Ascending aorta (tissue), 2 donors: ENCODE measurements at regions not wholly inside any gene's neighbourhood (a gene's known extent, or its start where the extent isn't known, plus 50 kb on each side); places are given as distances from the start of the nearest gene placed in this dataset.

Experiments
- DNase-seq, 2 donors: peaks; one replicate each; pipeline ENCODE4 v3.0.0-alpha.2; 2019; ENCODE audit warnings: low spot score in 2 of 2
- H3K27ac ChIP-seq, 2 donors: fragments of 200-600 bp; sonication (generic); one replicate each; pipeline ENCODE4 v1.5.1; 2016 to 2017; ENCODE audit warnings: mild to moderate bottlenecking in 1 of 2
- H3K27me3 ChIP-seq: fragments of 200-600 bp; sonication (generic); one replicate; pipeline ENCODE4 v1.5.1; 2017
- H3K36me3 ChIP-seq, 2 donors: fragments of 200-600 bp; sonication (generic); one replicate each; pipeline ENCODE4 v1.5.1; 2016
- H3K4me1 ChIP-seq, 2 donors: fragments of 200-600 bp; sonication (generic); one replicate each; pipeline ENCODE4 v1.5.1; 2016 to 2017; ENCODE audit warnings: mild to moderate bottlenecking in 1 of 2
- H3K4me3 ChIP-seq, 2 donors: fragments of 200-600 bp; sonication (generic); one replicate each; pipeline ENCODE4 v1.5.1; 2016 to 2017; ENCODE audit warnings: mild to moderate bottlenecking in 1 of 2
- H3K9me3 ChIP-seq, 2 donors: fragments of 200-600 bp; sonication (generic); one replicate each; pipeline ENCODE4 v1.5.1; 2016
- intact Hi-C: fragments of 100-400 bp; cut with DNase I; formaldehyde crosslinking; loops from one replicate; pipeline ENCODE4 v1.15.1; 2023
- TF ChIP-seq, protein P1 (sequence below), 3 experiments: fragments of 200-600 bp in 2 of 3; fragments of 450-650 bp in 1 of 3; sonication (generic) in 2 of 3; IDR thresholded peaks; one replicate each; pipeline ENCODE4 v1.5.1; 2016 to 2019; ENCODE audit warnings: antibody characterized with exemption in 3 of 3, mild to moderate bottlenecking in 1 of 3, moderate library complexity in 1 of 3

DNA sequence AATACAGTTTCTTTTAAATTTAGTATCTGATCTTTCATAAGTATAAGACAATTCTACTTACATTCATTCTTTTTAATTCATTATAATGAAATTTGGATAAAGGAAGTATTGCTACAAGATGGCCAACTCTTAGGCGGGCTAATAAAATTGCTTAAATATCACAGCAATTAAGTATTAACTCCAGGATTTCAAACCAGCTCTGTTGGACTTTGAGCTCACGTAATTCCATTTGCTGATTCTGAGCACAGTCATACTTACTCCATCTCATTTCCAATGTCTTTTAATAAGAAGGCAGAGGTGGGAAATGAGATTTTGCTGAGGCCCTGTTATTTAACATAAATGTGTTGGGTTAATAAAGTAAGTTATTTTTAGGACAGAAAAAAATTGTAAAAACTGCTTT lies 748.1 kb downstream of the KCNA4 start:
- Histone ChIP-seq H3K27ac (no peak overlapping the region), H3K27me3 (no peaks in the 10 kb centered on the region), H3K4me1 (no peaks in the 10 kb centered on the region), H3K4me3 (no peak overlapping the region), H3K36me3 (no peaks in the 10 kb centered on the region), H3K9me3 (no peaks in the 10 kb centered on the region)
- no peak for DNase-seq
- TF ChIP-seq, protein P1, sequence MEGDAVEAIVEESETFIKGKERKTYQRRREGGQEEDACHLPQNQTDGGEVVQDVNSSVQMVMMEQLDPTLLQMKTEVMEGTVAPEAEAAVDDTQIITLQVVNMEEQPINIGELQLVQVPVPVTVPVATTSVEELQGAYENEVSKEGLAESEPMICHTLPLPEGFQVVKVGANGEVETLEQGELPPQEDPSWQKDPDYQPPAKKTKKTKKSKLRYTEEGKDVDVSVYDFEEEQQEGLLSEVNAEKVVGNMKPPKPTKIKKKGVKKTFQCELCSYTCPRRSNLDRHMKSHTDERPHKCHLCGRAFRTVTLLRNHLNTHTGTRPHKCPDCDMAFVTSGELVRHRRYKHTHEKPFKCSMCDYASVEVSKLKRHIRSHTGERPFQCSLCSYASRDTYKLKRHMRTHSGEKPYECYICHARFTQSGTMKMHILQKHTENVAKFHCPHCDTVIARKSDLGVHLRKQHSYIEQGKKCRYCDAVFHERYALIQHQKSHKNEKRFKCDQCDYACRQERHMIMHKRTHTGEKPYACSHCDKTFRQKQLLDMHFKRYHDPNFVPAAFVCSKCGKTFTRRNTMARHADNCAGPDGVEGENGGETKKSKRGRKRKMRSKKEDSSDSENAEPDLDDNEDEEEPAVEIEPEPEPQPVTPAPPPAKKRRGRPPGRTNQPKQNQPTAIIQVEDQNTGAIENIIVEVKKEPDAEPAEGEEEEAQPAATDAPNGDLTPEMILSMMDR (IDR thresholded peaks at IDR 0.05): no peak
- intact Hi-C loops: no loop called here

DNA sequence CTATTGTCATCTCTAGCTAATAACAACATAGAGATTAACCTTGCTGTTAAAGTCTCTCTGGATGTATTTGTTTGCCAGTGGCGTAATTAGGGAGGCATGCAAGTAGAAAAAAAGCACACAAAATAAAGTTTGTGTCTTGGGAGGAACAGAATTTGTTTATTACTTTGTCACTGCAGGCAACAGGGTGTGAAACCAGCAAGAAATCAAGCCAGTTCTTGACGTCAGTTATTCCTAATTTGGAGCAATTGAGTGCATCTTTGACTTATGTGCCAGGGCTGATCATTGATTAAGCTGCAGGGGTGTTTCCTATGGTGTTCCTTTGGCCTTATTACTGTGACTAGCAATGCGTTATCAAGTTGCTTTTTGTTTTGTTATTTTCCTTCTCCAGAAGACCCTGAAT lies 751.0 kb downstream of the KCNA4 start:
- Histone ChIP-seq H3K27me3 (no peaks in the 10 kb centered on the region), H3K4me1 (no peaks in the 10 kb centered on the region), H3K36me3 (no peaks in the 10 kb centered on the region), H3K4me3 (no peak overlapping the region), H3K27ac (no peak overlapping the region), H3K9me3 (no peaks in the 10 kb centered on the region)
- intact Hi-C loops: no loop called here
- TF ChIP-seq, protein P1 (IDR thresholded peaks at IDR 0.05): no peak
- no peak for DNase-seq

DNA sequence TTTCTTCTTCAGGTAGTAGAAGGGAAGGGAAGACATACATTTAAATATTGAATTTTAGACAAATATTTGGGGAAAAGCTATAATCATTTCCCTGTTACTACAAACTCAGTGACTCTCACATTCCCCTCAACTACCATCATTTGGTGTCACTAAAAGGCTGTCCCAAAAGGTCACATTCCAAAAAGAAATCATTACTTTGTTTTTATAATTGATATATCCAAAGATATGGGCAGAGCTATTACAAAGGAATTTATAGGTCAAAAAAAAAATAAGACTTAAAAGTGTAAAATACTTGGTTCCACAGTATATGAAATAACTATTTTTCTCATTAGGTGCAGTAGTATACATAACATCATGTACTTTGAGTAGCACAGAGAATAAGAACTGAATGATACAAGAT lies 751.4 kb downstream of the KCNA4 start:
- TF ChIP-seq, protein P1 (IDR thresholded peaks at IDR 0.05): no peak
- Histone ChIP-seq H3K4me3 (no peak overlapping the region), H3K36me3 (no peaks in the 10 kb centered on the region), H3K27ac (no peak overlapping the region), H3K27me3 (no peaks in the 10 kb centered on the region), H3K4me1 (no peaks in the 10 kb centered on the region), H3K9me3 (no peaks in the 10 kb centered on the region)
- DNase-seq: no peak
- intact Hi-C loops: no loop called here

DNA sequence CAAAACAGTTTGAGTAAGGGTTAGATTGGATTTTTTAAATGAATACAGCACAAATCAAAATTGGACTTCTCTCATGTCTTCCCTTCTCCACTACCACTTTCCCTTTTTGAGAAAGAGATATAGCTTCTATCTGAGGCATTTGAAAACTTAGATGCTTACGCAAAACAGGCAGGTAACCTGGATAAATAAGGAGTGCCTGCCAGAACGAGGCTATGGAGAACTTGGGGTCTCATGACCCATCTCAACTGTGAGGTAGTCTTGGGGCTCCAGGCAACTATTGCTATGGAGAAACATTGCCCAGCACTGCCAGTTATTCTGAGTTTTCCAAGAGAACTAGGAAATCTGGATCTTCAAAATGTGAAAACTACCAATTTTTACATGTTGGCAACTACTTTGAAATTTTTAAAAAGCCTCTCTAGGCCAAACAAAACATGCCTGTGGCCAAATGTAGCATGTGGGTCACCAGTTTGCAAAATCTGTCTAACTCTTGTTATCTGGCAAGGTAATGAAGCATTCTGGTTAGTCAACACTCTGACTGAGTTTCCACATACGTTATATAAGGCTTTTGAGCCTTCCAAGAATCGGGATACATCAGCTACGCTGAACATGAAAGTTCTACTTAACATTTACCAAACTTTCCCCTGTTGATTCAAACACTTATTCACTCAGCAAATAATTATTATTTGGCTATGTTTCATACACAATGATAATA lies 752.7 kb downstream of the KCNA4 start:
- no peak for DNase-seq
- no peaks in the 10 kb centered on the region for H3K27me3 ChIP-seq
- H3K36me3 ChIP-seq: no peaks in the 10 kb centered on the region
- H3K4me1 ChIP-seq: no peaks in the 10 kb centered on the region
- no peaks in the 10 kb centered on the region for H3K9me3 ChIP-seq
- intact Hi-C loops: no loop called here
- TF ChIP-seq, protein P1 (IDR thresholded peaks at IDR 0.05): no peak
- no peak overlapping the region for H3K27ac ChIP-seq
- no peak overlapping the region for H3K4me3 ChIP-seq

DNA sequence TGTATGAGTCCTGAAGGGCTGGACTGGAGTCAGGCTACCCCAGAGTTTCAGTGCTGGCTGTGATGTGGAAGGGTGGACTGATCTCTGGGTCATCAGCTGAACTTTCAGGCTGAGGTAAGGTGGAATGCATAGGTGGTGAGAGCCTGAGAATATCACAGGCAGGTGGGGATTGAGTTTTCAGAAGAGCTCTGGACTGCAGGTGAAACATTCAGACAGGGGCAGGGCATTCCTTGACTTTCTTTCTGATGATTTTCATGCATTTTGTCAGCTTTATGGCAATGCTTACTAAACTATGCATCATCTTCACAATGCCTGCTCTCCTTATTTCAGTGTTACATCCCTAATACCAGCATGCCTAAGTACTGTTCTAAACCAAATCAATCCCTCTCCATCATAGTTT lies 755.0 kb downstream of the KCNA4 start:
- Histone ChIP-seq H3K27me3 (no peaks in the 10 kb centered on the region), H3K36me3 (no peaks in the 10 kb centered on the region), H3K4me1 (no peaks in the 10 kb centered on the region), H3K27ac (no peak overlapping the region), H3K9me3 (no peaks in the 10 kb centered on the region), H3K4me3 (no peak overlapping the region)
- intact Hi-C loops: no loop called here
- no peak for DNase-seq
- TF ChIP-seq, protein P1 (IDR thresholded peaks at IDR 0.05): no peak
